ENCODE measurements at regions not wholly inside any gene's neighbourhood (a gene's known extent, or its start where the extent isn't known, plus 50 kb on each side); places are given as distances from the start of the nearest gene placed in this dataset.

DNA sequence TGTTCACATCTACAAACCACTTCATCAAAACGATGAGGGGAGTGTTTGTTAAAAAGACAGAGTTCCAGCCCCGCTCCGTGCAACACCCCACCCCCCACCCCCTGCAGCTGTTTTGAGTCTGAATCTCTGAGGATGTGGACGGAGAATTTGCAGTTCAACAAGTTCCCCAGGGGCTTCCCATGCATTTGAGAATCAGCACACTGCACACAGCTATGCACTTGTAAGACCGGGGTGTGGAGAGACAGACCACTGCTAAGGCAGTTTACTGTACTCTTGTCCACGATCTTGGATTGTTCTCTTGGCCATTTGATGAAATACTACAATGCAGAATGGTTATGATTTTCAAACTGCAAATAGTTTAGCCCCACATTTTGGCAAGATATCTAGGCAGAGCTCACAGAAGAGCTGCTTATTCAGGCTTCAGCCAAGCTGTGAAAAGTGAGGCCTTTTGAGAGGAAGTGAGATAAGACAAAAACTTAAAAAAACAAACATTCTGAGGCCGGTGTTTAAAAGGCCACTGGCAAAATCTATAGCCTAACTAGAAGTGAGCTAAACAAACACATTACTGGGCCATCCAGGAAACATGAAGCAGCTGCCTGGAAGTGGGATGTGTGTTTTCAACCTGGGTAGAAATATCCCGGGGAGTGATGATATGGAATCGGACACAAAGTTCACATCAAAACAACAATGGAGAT lies 308.2 kb upstream of the ADAMTS9 start:
- peaks cover 9% of the 10 kb centered on the region for H3K4me1 ChIP-seq (ENCODE audit: control insufficient read depth, insufficient read depth, low read length)
- no peak overlapping the region for H3K4me3 ChIP-seq (ENCODE audit: insufficient read depth, low read depth, low read length)
- no peaks in the 10 kb centered on the region for H3K27me3 ChIP-seq (ENCODE audit: control insufficient read depth, insufficient read depth, low read length, poor library complexity, severe bottlenecking)
- H3K9me3 ChIP-seq (ENCODE audit: control insufficient read depth, low read length): no peaks in the 10 kb centered on the region
- 59 to 67% methylated on average over 6 to 7 of the region's 9 CpGs for WGBS, 2 experiments
- H3K27ac ChIP-seq (ENCODE audit: insufficient read depth, low read depth, low read length, poor library complexity, severe bottlenecking): no peak overlapping the region
- no peaks in the 10 kb centered on the region for H3K36me3 ChIP-seq (ENCODE audit: control insufficient read depth, insufficient read depth, low read length)

DNA sequence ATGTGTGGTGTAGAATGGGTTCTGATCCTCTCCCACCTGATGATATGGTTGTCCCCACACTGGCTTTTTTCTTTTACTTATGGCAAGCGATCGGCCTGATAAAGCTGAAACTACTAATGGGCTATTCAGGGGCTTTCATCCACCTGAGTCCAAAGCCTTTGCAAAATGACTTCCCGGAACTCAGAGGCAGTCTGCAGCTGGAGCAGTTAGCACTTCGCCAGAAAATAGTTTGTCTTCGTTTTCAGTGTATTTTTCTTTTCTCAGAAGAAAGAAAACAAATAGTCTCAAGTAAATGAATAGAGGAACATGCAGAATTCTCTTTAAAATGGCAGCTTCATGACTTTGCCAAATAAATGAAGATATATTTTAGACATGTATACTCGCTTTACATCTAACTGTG lies 306.0 kb upstream of the ADAMTS9 start:
- Histone ChIP-seq H3K4me3 (ENCODE audit: insufficient read depth, low read depth, low read length) (no peak overlapping the region), H3K9me3 (ENCODE audit: control insufficient read depth, low read length) (no peaks in the 10 kb centered on the region), H3K27ac (ENCODE audit: insufficient read depth, low read depth, low read length, poor library complexity, severe bottlenecking) (no peak overlapping the region), H3K27me3 (ENCODE audit: control insufficient read depth, insufficient read depth, low read length, poor library complexity, severe bottlenecking) (no peaks in the 10 kb centered on the region), H3K4me1 (ENCODE audit: control insufficient read depth, insufficient read depth, low read length) (peaks cover 9% of the 10 kb centered on the region), H3K36me3 (ENCODE audit: control insufficient read depth, insufficient read depth, low read length) (no peaks in the 10 kb centered on the region)
- 90 to 96% methylated on average over 5 to 6 of the region's 6 CpGs for WGBS, 2 experiments

DNA sequence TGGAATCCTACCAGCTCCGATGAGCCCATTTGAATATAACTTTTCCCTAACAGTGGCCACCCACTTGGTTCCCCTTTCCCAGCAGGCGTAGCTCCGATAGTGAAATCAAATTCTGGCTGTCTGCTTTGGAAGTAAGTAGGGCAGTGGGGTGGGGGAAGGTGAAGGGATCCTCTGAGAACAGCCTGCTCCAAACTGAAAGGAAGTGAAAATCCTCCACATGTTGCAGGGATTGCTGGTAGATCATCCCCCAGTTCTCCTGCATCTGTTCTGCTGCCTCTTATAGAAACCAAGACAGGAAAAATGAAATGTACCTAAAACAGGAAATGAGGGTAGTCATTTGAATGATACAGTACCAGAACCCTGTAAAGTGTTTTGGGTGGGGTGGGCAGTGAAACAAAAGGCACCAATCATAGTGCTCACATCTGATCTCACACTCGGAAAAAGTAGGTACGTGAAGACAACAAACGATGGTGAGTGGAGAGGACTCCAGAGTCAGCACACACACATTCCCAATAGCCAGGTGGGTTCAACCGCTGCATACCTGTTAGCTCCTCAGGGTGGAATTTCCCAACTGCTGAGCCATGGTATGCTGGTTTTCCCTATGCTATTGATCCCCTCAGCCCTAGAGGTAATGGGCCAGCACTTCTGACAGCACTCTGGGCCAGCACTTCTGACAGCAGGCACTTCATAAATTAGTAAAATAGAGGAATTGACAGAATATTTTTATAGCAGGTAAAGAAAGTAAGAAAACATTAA lies 304.9 kb upstream of the ADAMTS9 start:
- Histone ChIP-seq H3K4me1 (ENCODE audit: control insufficient read depth, insufficient read depth, low read length) (peaks cover 9% of the 10 kb centered on the region), H3K36me3 (ENCODE audit: control insufficient read depth, insufficient read depth, low read length) (no peaks in the 10 kb centered on the region), H3K27ac (ENCODE audit: insufficient read depth, low read depth, low read length, poor library complexity, severe bottlenecking) (no peak overlapping the region), H3K4me3 (ENCODE audit: insufficient read depth, low read depth, low read length) (no peak overlapping the region), H3K27me3 (ENCODE audit: control insufficient read depth, insufficient read depth, low read length, poor library complexity, severe bottlenecking) (no peaks in the 10 kb centered on the region), H3K9me3 (ENCODE audit: control insufficient read depth, low read length) (no peaks in the 10 kb centered on the region)
- WGBS, 2 experiments: 78 to 79% methylated on average over 7 of the region's 7 CpGs

DNA sequence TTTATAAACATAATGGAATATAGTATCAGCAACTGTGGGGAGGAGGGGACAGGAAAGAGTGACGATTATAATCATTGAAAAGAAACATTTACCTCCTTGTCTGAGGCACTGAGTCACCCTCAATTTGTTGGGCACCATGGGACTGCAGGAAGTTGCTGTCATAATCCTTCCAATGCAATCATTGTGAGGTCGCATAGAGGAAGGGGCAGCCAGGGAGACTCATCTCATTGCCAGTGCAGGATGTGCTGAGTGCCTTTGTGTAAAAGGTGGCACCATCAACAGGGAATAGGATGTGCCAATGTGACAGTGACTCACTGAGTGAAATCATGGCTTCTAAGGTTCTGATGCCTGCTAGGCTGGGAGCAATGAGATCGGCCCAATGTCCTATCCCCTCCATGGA lies 300.4 kb upstream of the ADAMTS9 start:
- WGBS, 2 experiments: 57 to 61% methylated on average over 3 of the region's 3 CpGs
- H3K27me3 ChIP-seq (ENCODE audit: control insufficient read depth, insufficient read depth, low read length, poor library complexity, severe bottlenecking): no peaks in the 10 kb centered on the region
- H3K4me3 ChIP-seq (ENCODE audit: insufficient read depth, low read depth, low read length): no peak overlapping the region
- H3K4me1 ChIP-seq (ENCODE audit: control insufficient read depth, insufficient read depth, low read length): no peaks in the 10 kb centered on the region
- no peaks in the 10 kb centered on the region for H3K36me3 ChIP-seq (ENCODE audit: control insufficient read depth, insufficient read depth, low read length)
- no peaks in the 10 kb centered on the region for H3K9me3 ChIP-seq (ENCODE audit: control insufficient read depth, low read length)
- no peak overlapping the region for H3K27ac ChIP-seq (ENCODE audit: insufficient read depth, low read depth, low read length, poor library complexity, severe bottlenecking)

DNA sequence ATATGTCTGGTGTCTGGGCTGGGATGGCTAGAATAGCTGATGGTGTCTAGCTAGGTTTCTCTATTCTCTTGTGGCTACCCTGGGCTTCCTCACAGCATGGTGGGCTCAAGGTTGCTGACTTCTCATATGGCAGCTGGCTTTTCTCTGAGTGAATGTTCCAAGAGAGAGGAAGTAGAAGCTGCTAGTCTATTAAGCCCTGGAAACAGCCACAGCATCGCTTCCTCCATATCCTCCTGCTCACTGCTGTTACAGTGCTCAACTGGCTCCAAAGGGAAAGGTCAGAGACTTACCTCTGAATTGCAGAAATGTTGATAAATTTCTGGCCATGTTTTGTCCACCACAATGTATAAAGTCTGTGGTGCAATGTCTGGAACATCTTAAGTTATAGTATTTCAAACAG lies 299.9 kb upstream of the ADAMTS9 start:
- no peak overlapping the region for H3K27ac ChIP-seq (ENCODE audit: insufficient read depth, low read depth, low read length, poor library complexity, severe bottlenecking)
- 94 to 100% methylated on average over 1 of the region's 1 CpG for WGBS, 2 experiments
- H3K9me3 ChIP-seq (ENCODE audit: control insufficient read depth, low read length): no peaks in the 10 kb centered on the region
- H3K4me1 ChIP-seq (ENCODE audit: control insufficient read depth, insufficient read depth, low read length): no peaks in the 10 kb centered on the region
- H3K27me3 ChIP-seq (ENCODE audit: control insufficient read depth, insufficient read depth, low read length, poor library complexity, severe bottlenecking): no peaks in the 10 kb centered on the region
- H3K4me3 ChIP-seq (ENCODE audit: insufficient read depth, low read depth, low read length): no peak overlapping the region
- no peaks in the 10 kb centered on the region for H3K36me3 ChIP-seq (ENCODE audit: control insufficient read depth, insufficient read depth, low read length)

DNA sequence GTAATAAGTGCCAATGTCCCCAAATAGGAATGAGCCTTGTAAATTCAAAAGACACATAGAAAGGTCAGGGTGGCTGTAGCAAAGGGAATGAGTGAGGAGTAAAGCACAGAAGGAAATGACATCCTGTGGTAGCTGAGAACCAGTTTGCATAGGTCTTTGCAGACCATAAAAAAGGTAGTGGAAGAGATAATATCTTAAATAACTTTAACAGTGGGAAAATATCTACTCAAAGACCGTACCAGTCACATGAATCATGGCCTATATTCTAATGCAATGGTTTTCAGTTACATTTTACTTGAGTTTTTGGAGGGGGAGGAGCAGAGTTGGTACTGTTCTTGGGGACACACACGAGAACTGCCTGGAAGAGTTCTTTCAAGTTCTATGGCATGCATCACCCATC lies 297.3 kb upstream of the ADAMTS9 start:
- H3K27ac ChIP-seq (ENCODE audit: insufficient read depth, low read depth, low read length, poor library complexity, severe bottlenecking): no peak overlapping the region
- H3K4me3 ChIP-seq (ENCODE audit: insufficient read depth, low read depth, low read length): no peak overlapping the region
- H3K36me3 ChIP-seq (ENCODE audit: control insufficient read depth, insufficient read depth, low read length): no peaks in the 10 kb centered on the region
- no peaks in the 10 kb centered on the region for H3K4me1 ChIP-seq (ENCODE audit: control insufficient read depth, insufficient read depth, low read length)
- WGBS, 2 experiments: 83 to 91% methylated on average over 1 to 2 of the region's 2 CpGs
- H3K9me3 ChIP-seq (ENCODE audit: control insufficient read depth, low read length): no peaks in the 10 kb centered on the region
- no peaks in the 10 kb centered on the region for H3K27me3 ChIP-seq (ENCODE audit: control insufficient read depth, insufficient read depth, low read length, poor library complexity, severe bottlenecking)

DNA sequence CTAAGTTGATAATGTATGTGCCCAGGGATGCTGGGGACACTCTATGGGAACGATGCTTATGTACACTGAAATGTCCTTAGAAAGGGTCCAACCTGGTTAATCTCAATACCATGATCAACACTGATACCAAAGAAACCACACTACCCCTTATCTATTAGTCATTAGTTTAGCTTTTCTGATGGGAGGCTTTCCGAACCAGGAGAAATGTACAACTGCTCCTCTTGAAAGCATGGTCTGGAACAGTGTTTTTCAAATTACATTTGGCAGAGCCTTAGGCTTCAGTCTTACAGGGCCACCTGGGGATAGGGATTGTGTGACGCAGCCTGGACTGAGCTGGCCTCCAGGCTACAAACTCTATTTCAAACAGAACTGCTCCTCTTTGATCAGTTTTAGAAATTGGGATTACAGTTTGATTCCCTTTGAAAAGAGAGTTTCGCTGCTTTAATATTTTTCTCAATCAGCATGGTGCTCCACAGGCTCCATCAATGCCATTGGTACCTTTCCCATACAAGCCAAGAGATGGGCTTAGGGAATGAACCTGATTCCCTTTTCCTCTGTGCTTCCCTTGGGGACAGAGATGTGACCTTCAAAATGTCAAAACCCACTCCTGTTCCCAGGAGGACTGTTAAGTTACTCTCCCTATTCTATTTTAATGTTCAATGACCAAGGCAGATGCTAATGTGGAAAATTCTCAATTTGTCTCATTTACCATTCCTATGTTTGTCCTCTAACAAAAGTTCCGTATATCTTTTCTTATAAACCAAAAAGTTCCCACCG lies 296.0 kb upstream of the ADAMTS9 start:
- WGBS, 2 experiments: 81 to 83% methylated on average over 6 of the region's 6 CpGs
- no peaks in the 10 kb centered on the region for H3K27me3 ChIP-seq (ENCODE audit: control insufficient read depth, insufficient read depth, low read length, poor library complexity, severe bottlenecking)
- no peaks in the 10 kb centered on the region for H3K9me3 ChIP-seq (ENCODE audit: control insufficient read depth, low read length)
- no peak overlapping the region for H3K27ac ChIP-seq (ENCODE audit: insufficient read depth, low read depth, low read length, poor library complexity, severe bottlenecking)
- H3K4me1 ChIP-seq (ENCODE audit: control insufficient read depth, insufficient read depth, low read length): no peaks in the 10 kb centered on the region
- H3K4me3 ChIP-seq (ENCODE audit: insufficient read depth, low read depth, low read length): no peak overlapping the region
- no peaks in the 10 kb centered on the region for H3K36me3 ChIP-seq (ENCODE audit: control insufficient read depth, insufficient read depth, low read length)

DNA sequence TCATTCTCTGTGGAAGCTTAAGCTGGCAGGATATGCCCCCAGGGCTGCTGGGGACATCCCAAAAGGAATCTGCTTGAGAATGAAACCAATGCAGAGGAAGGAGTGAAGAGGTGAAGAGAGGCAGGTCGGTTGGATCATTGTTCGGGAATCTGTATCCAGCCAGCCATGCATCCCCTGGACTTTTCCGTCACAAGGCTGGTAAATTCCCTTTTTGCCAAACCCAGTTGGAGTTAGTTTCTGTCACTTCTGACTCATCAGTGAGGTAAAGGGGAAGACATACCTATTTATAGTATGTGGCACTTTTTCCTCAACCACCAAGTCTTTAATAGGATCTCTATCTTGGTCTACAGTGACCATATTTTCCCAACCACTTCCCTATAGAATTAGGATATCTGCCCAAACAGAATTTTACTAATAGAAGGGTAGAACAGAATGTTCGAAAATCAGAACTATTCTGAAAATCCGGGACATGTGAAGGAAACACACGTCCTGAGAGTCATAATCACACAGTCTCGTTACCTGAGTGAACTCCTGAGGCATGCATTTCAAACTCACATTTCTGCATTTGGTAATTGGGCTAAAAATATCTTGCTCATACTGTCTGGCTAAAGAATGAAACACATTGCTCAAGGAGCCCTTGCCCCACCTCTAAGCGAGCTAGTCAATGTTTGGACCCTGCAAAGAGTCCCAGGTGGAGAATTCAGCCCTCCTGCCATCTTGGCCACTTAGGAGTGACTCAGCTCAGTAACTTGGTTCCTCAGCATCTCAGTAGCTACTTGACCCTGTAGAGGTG lies 289.7 kb upstream of the ADAMTS9 start:
- H3K27me3 ChIP-seq (ENCODE audit: control insufficient read depth, insufficient read depth, low read length, poor library complexity, severe bottlenecking): no peaks in the 10 kb centered on the region
- no peaks in the 10 kb centered on the region for H3K4me1 ChIP-seq (ENCODE audit: control insufficient read depth, insufficient read depth, low read length)
- no peak overlapping the region for H3K27ac ChIP-seq (ENCODE audit: insufficient read depth, low read depth, low read length, poor library complexity, severe bottlenecking)
- H3K36me3 ChIP-seq (ENCODE audit: control insufficient read depth, insufficient read depth, low read length): no peaks in the 10 kb centered on the region
- H3K4me3 ChIP-seq (ENCODE audit: insufficient read depth, low read depth, low read length): no peak overlapping the region
- no peaks in the 10 kb centered on the region for H3K9me3 ChIP-seq (ENCODE audit: control insufficient read depth, low read length)
- WGBS, 2 experiments: 89 to 90% methylated on average over 8 of the region's 8 CpGs

DNA sequence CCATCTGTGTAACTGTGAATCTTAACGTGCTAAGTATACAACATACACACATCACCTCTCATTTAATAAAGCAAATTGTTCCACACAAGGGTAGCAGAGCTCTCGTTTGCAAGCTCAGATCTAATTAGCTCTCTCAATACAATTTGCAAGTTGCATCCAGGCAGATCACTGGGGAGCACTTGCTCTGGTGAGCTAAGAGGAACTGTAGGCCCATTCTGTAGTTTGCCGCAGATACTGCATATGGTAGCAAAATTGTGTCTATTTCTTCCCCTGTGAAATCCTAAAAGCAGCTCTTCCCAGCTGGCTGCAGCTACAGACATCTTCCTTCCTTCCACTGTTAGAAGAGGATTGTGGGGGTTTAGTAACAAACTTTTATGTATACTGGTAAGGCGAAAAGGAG lies 288.7 kb upstream of the ADAMTS9 start:
- Histone ChIP-seq H3K36me3 (ENCODE audit: control insufficient read depth, insufficient read depth, low read length) (no peaks in the 10 kb centered on the region), H3K27ac (ENCODE audit: insufficient read depth, low read depth, low read length, poor library complexity, severe bottlenecking) (no peak overlapping the region), H3K4me1 (ENCODE audit: control insufficient read depth, insufficient read depth, low read length) (no peaks in the 10 kb centered on the region), H3K27me3 (ENCODE audit: control insufficient read depth, insufficient read depth, low read length, poor library complexity, severe bottlenecking) (no peaks in the 10 kb centered on the region), H3K4me3 (ENCODE audit: insufficient read depth, low read depth, low read length) (no peak overlapping the region), H3K9me3 (ENCODE audit: control insufficient read depth, low read length) (no peaks in the 10 kb centered on the region)
- 76 to 83% methylated on average over 4 of the region's 4 CpGs for WGBS, 2 experiments

Data from ectodermal cell (in vitro differentiated cells).